Kidney (tissue), 13 donors: ENCODE measurements at regions not wholly inside any gene's neighbourhood (a gene's known extent, or its start where the extent isn't known, plus 50 kb on each side); places are given as distances from the start of the nearest gene placed in this dataset.
A peak's percentile ranks its signal among the peaks of the same experiment; 100 is the strongest.

Experiments
- DNase-seq, 5 donors: peaks; one replicate each; pipeline ENCODE4 v3.0.0-alpha.2; 2013 to 2020
- FAIRE-seq: peaks from 2 replicates; lab custom pipeline; 2012; peaks lifted over from hg19 to GRCh38; lab: Jason Lieb, UNC
- H3K27ac ChIP-seq, 2 donors: one replicate each; pipeline ENCODE4 v1.7.0; 2013; ENCODE audit warnings: low read depth in 2 of 2, low read length in 2 of 2, inconsistent platforms in 1 of 2
- H3K27me3 ChIP-seq: one replicate; pipeline ENCODE4 v1.7.1; 2013; ENCODE audit warnings: low read length, inconsistent platforms; ENCODE audit not compliant: control insufficient read depth, insufficient read depth
- H3K36me3 ChIP-seq, 3 donors: one replicate each; pipeline versions ENCODE4 v1.7.0 to v1.7.1; 2013; ENCODE audit warnings: low read length in 3 of 3, control low read depth in 1 of 3, inconsistent platforms in 1 of 3; ENCODE audit not compliant: insufficient read depth in 3 of 3, control insufficient read depth in 2 of 3
- H3K4me1 ChIP-seq, 3 donors: one replicate each; pipeline versions ENCODE4 v1.7.0 to v1.7.1; 2013; ENCODE audit warnings: low read length in 3 of 3, inconsistent platforms in 1 of 3, low read depth in 1 of 3; ENCODE audit not compliant: control insufficient read depth in 2 of 3, insufficient read depth in 2 of 3
- H3K4me3 ChIP-seq, 3 donors: one replicate each; pipeline versions ENCODE4 v1.7.0 to v1.8.1; 2013; ENCODE audit warnings: low read length in 3 of 3, control low read depth in 1 of 3, inconsistent platforms in 1 of 3
- H3K9ac ChIP-seq, 3 donors: one replicate each; pipeline versions ENCODE4 v1.7.0 to v1.7.1; 2013; ENCODE audit warnings: low read length in 3 of 3, control low read depth in 1 of 3, inconsistent platforms in 1 of 3
- H3K9me3 ChIP-seq, 3 donors: one replicate each; pipeline versions ENCODE4 v1.7.0 to v1.7.1; 2013; ENCODE audit warnings: low read length in 3 of 3, control low read depth in 1 of 3, inconsistent platforms in 1 of 3; ENCODE audit not compliant: control insufficient read depth in 2 of 3, insufficient read depth in 1 of 3
- intact Hi-C: fragments of 100-400 bp; cut with DNase I; formaldehyde crosslinking; loops from one replicate; pipeline ENCODE4 v1.11.1; 2022
- TF ChIP-seq, protein P1 (sequence below): IDR thresholded peaks from 3 replicates; pipeline ENCODE4 v1.5.1; 2012; ENCODE audit warnings: mild to moderate bottlenecking, moderate library complexity, borderline replicate concordance; ENCODE audit not compliant: insufficient read depth; ENCODE audit errors: extremely low read depth
- donor health status: control.
- donor health status: control.
- donor health status: control.
- donor health status: control.
- donor health status: control.
- donor health status: DM: yes; HTN: yes; CAD: no.
- donor health status: Normal renal cell carcinoma (clear cell type).

DNA sequence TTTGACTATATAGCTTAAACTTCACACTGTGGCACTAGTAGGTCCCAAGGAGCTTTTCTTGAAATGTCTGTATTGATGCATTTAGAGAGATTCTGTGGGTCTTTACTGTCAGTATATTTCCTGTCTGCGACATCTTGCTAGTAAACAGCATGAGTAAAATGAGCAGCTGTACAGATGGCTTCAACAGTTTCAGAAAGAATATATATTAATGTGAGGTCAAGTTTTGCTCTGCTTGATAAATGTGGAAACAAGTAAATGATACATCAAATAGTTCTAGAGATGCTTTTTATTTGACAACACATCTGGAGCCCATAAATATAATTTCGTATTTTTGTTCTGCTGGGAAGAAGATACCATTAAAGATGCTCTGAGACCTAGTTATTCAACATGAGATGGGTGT, 310.9 kb upstream of the COL3A1 start:
- H3K36me3 ChIP-seq, result no peaks in the 10 kb centered on the region
- no peak overlapping the region for H3K27ac ChIP-seq
- no peak overlapping the region for H3K9ac ChIP-seq
- TF ChIP-seq, protein P1, sequence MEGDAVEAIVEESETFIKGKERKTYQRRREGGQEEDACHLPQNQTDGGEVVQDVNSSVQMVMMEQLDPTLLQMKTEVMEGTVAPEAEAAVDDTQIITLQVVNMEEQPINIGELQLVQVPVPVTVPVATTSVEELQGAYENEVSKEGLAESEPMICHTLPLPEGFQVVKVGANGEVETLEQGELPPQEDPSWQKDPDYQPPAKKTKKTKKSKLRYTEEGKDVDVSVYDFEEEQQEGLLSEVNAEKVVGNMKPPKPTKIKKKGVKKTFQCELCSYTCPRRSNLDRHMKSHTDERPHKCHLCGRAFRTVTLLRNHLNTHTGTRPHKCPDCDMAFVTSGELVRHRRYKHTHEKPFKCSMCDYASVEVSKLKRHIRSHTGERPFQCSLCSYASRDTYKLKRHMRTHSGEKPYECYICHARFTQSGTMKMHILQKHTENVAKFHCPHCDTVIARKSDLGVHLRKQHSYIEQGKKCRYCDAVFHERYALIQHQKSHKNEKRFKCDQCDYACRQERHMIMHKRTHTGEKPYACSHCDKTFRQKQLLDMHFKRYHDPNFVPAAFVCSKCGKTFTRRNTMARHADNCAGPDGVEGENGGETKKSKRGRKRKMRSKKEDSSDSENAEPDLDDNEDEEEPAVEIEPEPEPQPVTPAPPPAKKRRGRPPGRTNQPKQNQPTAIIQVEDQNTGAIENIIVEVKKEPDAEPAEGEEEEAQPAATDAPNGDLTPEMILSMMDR, result no peak
- H3K4me1 ChIP-seq, result no peaks in the 10 kb centered on the region
- DNase-seq, result peak in 1 of 5 donors; percentile 11
- no peaks in the 10 kb centered on the region for H3K27me3 ChIP-seq
- no peak for FAIRE-seq
- intact Hi-C loops, result no loop called here
- H3K4me3 ChIP-seq, result no peak overlapping the region
- H3K9me3 ChIP-seq, result no peaks in the 10 kb centered on the region

DNA sequence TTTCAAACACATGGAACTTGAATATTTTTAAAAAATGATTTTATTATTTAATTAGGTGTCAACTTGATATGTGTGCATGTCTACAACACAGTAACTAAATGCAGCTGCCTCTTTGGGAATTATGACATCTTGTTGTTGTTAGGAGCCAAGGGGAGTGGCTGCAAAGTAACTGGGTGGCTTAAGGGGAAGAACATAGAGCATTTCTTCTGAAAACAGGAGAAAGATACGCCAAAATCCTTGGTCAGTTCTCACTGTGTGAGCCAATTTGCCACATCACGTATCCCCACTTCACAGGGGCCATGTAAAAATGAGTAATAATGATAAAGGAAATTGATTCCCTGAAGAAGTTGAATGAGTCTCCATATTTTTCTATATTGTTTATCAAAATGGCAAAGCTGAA, 309.8 kb upstream of the COL3A1 start:
- Histone ChIP-seq H3K4me1 (no peaks in the 10 kb centered on the region), H3K36me3 (no peaks in the 10 kb centered on the region), H3K9me3 (no peaks in the 10 kb centered on the region), H3K27me3 (no peaks in the 10 kb centered on the region), H3K9ac (no peak overlapping the region), H3K27ac (no peak overlapping the region), H3K4me3 (no peak overlapping the region)
- TF ChIP-seq, protein P1, result no peak
- intact Hi-C loops, result no loop called here
- DNase-seq, result peak in 1 of 5 donors; percentile 16
- FAIRE-seq, result no peak

DNA sequence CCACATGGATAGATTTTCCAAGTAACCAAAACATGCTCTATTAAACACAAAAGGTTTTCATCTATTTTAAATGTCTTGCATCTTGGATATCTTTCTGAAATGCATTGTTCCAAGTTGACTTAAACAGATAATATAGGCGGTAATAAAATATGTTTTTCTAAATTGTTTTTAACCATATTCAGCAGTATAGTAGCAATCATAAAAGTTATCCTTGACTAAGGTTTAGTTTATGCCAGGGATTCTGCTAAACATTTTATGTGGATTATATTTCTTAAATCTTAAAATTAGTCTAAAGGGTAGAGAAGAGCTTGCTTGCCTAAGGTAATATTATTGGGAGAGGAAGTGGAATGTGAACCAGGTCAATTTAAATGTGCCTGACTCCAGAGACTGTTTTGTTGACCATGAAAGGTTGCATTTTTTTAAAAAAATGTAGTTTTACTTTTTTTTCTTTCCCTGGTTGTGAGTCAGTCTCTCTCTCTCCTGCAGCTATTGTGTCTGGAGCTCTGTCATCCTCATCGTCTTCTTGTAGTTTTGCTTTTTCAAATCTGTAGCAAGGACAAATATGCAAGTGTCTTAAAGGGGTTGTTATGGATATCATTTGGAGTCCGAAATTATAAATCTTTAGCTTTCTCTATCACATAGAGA, 309.1 kb upstream of the COL3A1 start:
- FAIRE-seq, result no peak
- Histone ChIP-seq H3K36me3 (no peaks in the 10 kb centered on the region), H3K9ac (no peak overlapping the region), H3K9me3 (no peaks in the 10 kb centered on the region), H3K27me3 (no peaks in the 10 kb centered on the region), H3K27ac (no peak overlapping the region), H3K4me3 (no peak overlapping the region), H3K4me1 (no peaks in the 10 kb centered on the region)
- intact Hi-C loops, result no loop called here
- no peak for DNase-seq
- TF ChIP-seq, protein P1, result no peak
